ENCODE measurements at regions not wholly inside any gene's neighbourhood (a gene's known extent, or its start where the extent isn't known, plus 50 kb on each side); places are given as distances from the start of the nearest gene placed in this dataset.
A peak's percentile ranks its signal among the peaks of the same experiment; 100 is the strongest.

DNA sequence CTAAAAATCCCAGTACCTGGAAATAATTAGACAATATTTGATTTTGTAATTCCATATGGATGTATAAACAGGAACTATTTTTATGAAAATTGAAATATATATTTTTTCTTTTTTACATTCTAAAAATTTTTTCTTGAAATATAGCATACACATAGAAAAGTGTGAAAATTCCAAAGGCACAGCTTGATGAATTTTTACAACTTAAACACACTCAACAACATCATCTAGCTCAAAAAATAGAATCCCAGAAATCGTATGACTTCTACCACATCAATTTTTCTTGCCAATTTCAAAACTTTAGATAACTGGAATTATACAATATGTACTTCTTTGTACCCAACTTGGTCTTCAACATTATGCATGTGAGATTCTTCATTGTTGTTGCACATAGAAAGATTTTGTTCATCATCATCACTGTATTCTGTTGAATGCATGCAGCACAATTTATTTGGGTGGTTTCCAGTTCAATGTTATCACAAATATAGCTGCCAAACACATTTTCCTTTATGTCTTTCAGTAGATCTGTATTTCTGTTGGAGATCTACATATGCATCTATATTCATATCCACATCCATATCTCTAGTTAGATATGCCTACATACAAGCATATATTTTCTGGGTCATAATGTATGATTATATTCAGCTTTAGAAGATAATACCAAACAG lies 340.7 kb upstream of the SLIT2 start:
- DNase-seq (ENCODE audit: low read depth, low spot score) = no peak

DNA sequence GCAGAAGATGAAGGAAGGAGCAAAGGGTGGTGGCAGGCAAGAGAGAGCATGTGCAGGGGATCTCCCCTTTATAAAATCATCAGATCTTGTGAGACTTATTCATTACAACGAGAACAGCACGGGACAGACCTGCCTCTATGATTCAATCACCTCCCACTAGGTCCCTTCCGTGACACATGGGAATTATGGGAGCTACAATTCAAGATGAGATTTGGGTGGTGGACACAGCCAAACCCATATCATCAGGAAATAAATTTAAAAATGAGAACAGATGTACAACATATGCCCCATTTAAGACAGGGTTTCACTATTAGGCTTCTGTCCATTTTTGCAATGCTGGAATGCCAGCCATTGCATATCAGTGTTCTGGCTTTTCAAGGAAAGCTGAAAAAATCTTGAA lies 346.7 kb upstream of the SLIT2 start:
- no peak for DNase-seq (ENCODE audit: low read depth, low spot score)

DNA sequence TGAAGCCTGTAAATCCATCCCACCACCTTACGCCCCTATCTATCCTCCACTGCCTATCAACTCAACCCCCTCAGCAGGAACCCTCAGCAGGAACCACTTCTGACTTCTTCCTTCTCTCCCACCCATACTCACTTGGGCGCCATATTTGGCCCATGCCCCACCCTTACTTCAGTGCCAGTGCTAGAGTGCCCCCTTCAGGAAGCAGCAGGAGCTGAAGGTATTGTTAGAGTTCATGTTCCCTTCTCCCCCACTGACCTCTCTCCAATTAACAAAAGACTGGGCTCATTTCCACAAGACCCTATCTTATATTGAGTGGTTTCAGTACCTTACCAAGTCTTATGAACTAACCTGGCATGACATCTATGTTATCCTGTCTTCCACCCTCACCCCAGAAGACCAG lies 363.1 kb upstream of the SLIT2 start:
- no peak for DNase-seq (ENCODE audit: low read depth, low spot score)

DNA sequence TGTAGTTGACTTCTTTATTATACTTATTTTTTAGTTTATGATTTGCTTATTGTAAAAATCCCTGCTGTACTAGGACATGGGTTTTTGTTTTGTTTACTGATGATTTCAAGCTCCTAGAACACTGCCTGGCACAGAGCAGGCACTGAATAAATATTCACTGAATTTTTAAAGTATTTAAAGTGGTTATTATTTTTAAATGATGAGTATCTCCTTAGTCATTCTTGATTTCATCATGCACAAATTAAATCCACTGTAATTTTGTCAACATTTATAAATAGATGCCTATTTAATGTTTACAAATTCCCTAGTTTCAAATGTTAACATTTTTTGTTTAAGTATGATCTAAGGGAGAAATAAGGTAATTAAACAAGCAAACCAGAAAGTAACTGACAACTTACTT lies 367.9 kb upstream of the SLIT2 start:
- no peak for DNase-seq (ENCODE audit: low read depth, low spot score)

DNA sequence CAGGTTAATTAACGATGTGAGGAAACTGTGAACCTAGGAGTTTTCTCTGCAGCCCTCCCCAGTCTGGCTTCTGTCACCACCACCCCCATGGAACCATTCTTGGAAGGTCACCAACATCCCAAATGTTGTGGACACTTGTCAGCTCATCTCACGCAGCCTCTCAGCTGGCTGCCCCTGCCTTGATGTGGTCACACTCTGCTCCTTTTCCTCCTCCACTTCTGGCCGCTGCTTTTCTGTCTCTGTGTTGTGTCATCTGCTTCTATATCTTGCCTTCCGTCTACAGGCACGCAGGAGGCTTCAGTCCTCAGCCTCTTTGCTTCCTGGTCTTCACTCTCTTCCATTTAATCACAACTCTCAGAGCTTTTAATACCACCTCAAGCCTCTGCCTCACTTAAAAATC lies 371.5 kb upstream of the SLIT2 start:
- DNase-seq (ENCODE audit: low read depth, low spot score) = no peak

DNA sequence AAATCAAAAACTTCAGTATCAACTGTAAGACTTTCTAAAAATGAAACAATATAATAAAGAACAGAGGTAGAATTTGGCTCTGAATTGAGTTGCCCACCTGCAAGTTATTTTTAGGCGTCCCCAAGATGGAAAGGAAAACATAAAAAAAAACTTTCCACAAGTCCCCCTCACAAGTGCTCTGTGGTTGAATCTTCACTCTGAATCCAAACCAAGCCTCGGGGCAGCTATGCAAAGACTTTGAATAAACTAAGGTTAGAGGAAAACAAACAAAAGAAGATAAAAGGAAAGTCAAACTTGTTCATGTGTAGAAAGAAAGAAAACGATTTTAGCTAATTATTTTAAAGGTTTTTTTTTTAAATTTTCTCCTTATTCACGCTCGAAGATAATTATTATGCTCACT lies 372.4 kb upstream of the SLIT2 start:
- DNase-seq (ENCODE audit: low read depth, low spot score) = no peak

DNA sequence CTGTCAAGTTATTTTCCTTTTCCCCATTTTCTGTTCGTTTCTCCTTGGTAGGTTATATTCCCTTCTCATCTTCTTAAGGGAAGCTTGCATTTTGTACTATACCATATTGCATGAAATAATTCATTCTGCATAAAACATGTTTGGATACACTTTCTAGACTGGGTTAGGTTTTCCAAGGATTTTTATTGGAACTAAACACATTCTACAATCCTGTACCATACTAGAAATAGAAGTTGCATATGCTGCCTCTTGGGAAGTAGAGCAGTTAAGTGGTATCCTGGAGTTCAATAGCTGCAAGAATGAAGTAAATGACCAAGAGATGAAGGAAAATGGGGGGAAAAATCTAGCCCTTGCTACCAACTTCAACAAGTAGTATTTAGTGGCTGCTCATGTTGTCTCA lies 393.7 kb upstream of the SLIT2 start:
- DNase-seq (ENCODE audit: low read depth, low spot score) = no peak

DNA sequence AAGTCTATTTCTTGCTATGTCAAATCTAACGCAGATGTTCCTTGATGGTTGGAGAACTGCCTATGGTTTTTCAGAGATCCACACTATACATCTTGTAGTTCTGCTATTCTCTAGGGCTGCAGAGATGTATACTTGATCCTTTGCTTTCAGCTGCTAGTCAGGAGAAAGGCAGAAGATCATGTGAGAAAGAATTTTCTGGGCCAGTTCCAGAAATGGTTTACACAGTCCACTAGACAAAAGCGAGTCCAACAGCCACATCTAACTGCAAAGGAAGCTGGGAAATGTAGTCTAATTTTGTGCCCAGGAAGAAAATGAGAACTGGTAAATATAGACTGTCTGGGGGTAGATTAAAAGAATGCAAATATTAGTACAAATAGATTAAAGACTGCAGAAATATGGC lies 394.3 kb upstream of the SLIT2 start:
- peak; percentile 4 for DNase-seq (ENCODE audit: low read depth, low spot score)

DNA sequence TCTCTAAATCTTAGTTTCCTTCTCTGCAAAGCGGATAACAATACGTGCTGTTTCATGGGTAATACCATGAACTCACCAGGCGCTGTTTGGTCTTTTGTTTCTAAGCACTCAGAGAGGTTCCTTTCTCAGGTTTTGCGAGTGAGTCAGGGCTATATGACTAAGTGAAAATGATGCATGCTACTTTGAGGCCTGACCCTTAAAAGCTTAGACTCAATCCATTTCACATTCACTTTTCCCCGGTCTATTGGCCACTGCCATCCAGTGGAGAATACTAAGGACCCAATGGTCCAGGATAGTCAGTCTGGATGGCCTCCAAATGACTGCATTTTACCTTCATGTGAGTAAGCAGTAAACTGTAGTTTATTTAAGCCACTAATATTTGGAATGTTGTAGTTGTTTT lies 400.8 kb upstream of the SLIT2 start:
- DNase-seq (ENCODE audit: low read depth, low spot score) = peak; percentile 87

DNA sequence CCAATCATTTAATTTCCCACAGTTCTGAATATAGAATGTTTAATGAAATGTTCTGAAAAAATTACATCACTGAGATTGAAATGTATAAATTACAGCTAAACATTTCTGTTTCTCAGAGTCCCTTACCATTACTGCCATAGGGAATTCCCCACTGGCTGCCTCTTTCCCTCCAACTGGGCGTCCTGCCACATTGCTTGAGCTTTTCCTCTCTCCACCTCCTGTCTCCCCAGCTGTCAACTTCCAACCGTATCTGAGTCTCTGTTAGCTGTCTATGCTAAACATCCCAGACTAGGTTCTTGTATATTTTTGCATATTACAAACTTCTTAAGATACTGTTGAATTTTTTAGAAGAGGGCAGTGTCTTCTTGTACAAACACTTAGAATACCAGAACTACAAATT lies 407.3 kb upstream of the SLIT2 start:
- peak; percentile 54 for DNase-seq (ENCODE audit: low read depth, low spot score)

DNA sequence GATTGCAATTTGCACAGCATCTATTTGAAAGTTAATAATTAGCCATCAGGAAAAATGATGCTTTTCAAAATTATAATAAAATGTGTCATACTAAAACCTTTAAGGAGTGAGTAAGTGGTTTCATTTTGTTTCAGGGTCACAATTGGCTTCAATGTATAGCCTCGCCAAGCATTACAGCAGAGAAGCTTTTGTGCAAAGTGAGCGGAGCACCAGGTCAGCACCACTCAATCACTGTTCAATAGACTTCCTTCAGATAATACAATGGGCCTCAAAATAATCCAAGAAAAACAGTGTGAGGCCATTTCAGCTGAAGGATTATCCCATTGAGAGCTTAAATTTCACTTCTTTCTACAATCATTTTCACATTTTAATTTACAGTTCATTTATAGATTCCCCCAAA lies 409.2 kb upstream of the SLIT2 start:
- no peak for DNase-seq (ENCODE audit: low read depth, low spot score)

DNA sequence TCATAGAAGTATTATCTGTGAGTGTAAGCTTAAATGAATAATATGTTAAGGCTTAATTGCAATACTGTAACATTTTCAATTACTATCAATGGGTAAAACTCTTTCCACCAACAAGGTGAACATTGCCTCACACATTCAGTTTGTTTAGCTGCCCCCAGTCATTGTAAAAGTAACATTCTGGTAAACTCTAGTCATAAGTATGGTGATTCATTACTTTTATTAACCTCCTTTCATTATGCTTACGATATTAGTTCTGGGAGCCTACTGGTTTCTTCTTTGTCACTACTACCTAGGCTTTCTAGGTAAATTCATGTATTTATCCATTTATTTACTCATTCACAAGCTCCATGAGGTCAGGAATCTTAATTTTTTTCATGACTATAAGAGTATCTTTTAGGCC lies 412.8 kb upstream of the SLIT2 start:
- DNase-seq (ENCODE audit: low read depth, low spot score) = no peak

DNA sequence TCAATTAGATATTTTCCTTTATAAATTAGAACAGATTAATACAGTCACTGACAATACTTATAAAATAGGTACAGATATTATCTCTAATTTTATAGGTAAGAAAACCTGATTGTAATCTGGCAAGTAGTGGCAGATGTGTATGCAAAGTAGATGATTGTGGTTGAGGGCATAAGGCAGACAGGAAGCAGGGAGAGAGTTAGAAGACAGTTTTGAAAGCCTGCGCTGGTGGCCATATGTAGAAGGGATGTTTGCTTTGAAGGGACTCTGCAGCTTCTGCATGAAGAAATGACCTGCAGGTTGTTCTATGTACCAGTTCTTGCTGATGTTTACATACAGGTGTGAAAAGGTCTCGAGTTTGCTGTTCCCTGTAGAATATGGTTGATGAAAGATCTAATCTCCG lies 416.3 kb upstream of the SLIT2 start:
- DNase-seq (ENCODE audit: low read depth, low spot score) = no peak

DNA sequence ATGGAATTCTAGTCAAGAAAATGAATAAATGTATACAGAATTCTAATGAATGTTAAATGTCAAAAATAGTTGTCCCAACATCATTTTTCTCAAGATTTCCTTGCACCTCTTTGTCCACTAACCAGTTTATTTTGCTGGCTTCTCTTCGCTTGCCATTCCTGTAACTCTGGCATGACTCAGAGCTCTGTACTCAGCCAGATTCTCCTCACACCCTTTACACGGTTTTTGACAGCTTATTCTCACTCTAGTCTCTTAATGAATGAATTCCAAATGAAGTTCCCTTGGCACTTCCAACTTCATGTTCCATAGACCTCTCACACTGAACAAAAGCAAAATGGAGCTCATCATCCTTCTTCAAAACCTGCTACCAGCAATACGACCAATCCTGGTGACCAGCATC lies 419.3 kb upstream of the SLIT2 start:
- DNase-seq (ENCODE audit: low read depth, low spot score) = peak; percentile 43

DNA sequence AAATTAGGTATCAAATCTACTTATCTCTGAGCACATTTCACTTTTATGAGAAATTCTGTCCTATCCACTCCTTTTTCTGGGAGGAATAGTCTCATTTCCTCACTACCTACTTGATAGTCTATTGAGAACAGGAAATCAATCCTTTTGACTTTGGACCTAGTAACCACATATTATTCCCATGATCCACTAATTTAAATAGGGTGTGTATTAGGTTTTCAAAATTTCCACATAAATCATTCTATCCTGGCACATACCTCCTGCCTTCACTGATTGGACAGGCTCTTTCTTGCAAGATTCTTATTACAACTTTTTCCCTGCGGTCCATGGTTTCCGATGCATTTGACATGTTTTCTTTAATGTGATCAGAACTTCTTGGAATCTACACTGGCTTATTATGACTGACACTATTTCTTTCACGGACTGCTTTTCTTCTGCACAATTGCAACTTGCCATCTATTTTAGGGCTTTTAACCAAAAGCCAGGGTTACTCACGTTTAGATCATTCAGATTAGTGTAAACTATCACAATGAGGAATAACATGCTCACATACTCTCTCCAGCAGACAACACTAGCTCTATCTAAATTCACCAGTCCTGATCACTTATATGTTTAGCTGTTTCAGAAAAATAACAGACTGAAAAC lies 419.9 kb upstream of the SLIT2 start:
- peak; percentile 34 for DNase-seq (ENCODE audit: low read depth, low spot score)

DNA sequence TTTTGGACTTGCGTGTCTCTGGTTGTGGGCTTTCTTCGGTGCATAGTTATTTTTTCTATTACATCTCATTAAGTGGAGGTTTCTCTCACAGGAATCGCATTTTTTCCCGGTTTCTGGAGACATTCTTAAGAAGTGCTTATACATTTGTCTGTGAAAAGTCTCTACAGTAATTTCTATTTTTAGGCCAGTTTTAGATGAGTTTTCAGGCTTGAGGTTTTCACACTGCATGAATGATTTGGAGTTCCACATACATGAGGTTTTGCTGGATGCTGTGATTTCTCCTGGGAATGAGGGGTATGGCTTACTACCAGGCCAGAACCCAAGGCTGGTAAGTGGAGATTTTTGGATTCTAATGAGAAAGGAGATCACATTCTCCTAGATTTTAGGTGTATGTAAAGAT lies 422.6 kb upstream of the SLIT2 start:
- peak; percentile 15 for DNase-seq (ENCODE audit: low read depth, low spot score)

DNA sequence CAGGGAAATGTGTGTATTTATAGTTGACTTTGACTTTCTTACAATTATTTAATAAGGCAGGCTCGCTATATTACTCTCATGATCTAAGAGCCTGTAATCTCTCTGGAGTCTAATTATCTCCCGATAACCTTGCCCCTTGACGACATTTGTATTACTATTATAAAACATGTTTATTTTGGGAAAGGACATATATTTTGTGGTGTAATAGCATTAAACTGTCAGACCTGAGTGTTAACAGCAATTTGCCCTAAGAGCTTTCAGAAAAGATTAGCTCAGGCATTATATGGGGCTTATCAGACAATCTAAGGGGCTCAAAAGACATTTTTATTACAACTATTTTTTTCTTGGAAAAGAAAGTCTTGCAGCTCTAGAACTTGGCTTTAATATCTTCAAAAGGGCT lies 427.9 kb upstream of the SLIT2 start:
- DNase-seq (ENCODE audit: low read depth, low spot score) = no peak

DNA sequence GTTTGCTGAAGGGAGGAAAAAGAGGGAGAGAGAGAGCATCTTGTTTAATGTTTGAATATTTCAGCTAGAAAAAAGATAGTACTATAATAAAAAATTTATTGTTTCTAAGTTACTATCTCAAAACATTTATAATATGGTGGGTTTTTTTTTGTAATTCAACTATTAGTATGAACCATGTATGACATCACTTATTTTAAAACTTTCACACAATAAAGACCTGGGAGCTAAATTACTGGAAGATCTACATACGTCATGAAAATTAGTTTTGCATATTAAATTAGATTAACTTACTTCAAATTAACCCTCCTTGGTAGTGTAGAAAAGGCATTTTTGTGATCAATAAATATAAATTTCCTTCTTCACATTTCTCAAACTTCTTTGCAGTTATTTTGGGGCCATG lies 432.0 kb upstream of the SLIT2 start:
- DNase-seq (ENCODE audit: low read depth, low spot score) = no peak

DNA sequence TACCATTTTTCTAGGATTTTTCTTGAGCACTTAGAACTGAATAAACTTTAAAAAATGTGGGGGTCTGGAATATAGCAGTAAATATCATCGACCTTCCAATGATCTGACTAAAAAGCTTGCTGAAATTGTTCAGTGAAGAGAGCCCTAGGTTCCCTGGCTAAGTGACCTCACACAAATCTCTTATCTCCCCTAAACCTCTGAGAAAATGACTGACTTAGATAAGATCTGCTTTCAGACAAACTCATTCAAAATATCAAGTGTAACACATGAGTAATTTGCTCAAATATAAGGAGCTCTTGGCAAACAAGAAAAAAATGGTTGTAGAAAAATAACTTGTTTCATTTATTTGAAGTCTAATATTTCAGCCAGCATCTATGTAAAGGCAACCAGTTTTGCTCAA lies 441.7 kb upstream of the SLIT2 start:
- no peak for DNase-seq (ENCODE audit: low read depth, low spot score)

DNA sequence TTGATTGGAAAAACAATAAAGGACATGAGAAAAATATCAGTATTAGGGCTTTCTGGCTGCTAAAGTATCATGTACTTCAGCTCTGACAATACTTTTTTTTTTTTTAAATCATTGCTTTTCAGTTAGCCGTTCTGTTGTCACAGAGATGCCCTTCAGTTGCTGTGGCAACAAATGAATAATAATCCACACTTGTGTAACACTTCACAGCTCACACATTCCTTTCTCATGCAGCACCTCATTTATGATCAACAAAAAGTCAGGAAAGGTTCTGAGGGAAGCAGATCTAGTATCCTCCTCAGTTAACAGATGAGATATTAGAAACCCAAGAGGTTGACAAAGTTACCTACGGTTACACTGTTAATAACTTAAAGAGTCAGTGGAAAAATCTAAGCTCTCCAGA lies 444.2 kb upstream of the SLIT2 start:
- DNase-seq (ENCODE audit: low read depth, low spot score) = peak; percentile 85

DNA sequence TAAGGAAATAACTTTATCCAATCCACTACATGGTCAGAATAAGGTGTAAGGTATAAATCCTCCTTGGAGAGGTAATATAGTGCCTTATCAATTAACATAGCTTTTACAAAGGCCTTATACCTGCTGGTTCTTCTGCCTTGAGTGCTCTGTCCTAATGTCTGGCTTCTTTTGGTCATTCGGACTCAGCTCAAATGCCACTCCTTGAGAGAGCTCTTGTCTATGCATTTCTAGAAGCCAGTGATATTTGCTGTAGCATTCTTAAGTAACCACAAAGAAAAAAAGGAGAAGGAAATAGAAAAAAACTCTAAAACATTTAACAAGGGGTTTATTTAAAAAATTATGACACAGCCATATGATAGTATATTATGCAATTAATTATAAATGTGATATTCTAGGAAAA lies 444.8 kb upstream of the SLIT2 start:
- peak; percentile 59 for DNase-seq (ENCODE audit: low read depth, low spot score)

DNA sequence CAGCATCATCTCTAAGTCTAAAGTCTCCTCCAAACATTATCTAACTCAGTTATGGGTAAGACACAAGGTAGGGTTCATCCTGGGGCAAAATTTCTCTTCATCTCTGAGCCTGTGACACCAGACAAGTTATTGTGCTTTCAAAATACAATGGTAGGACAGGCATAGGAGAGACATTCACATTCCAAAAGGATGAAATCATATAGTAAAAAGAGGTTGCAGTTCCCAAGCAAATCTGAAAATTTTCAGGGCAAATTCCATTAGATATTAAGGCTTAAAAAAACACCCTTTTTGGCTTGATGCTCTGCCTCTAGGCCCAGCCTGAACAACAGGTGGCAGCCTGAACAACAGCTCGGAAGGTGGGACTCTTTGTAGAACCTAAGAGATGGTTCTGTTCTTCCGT lies 448.3 kb upstream of the SLIT2 start:
- DNase-seq (ENCODE audit: low read depth, low spot score) = peak; percentile 33

DNA sequence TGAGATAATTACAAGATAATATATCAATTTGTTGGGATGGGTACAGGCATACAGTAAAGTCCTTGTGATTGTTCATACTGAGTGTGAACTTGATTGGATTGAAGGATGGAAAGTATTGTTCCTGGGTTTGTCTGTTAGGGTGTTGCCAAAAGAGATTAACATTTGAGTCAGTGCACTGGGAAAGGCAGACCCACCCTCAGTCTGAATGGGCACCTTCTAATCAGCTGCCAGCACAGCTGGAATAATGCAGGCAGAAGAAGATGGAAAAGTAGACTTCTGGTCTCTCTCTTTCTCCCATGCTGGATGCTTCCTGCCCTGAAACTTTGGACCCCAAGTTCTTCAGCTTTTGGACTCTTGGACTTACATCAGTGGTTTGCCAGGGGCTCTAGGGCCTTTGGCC lies 457.9 kb upstream of the SLIT2 start:
- no peak for DNase-seq (ENCODE audit: low read depth, low spot score)

Measured in astrocyte of the hippocampus (primary cell).